ENCODE measurements at regions not wholly inside any gene's neighbourhood (a gene's known extent, or its start where the extent isn't known, plus 50 kb on each side); places are given as distances from the start of the nearest gene placed in this dataset.

DNA sequence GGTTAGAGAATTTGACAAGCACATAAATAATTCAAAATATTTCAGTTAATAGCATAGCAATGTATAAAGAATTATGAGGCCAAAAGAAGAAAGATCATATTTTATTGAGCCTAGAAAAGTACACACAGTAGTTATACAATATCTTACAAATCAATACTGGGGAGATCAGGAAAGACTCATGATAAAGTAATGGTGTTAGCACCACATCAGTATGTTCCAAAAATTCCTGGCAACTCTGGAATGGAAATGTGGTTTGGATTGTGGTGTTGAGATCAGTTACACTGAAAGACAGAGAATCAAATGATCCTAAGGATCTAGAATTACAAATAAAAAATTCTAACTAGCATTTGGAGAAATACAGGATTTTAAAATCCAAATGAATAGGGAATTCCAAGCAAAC lies 420.5 kb upstream of the CNTNAP2 start:
- Histone ChIP-seq H3K4me1 (ENCODE audit: control insufficient read depth, insufficient read depth, low read length) (no peaks in the 10 kb centered on the region), H3K36me3 (ENCODE audit: control insufficient read depth, insufficient read depth, low read length) (no peaks in the 10 kb centered on the region), H3K9me3 (ENCODE audit: control insufficient read depth, insufficient read depth, low read length) (peaks cover 4% of the 10 kb centered on the region), H3K4me3 (ENCODE audit: low read length) (no peak overlapping the region), H3K27me3 (ENCODE audit: control insufficient read depth, insufficient read depth, low read length) (no peaks in the 10 kb centered on the region), H3K27ac (ENCODE audit: low read length) (no peak overlapping the region)
- DNase-seq (no peak), ATAC-seq (no peak)
- H3K4me3 Mint-ChIP-seq, result no peak overlapping the region
- H3K4me1 Mint-ChIP-seq, result no peaks in the 10 kb centered on the region
- peaks cover 8% of the 10 kb centered on the region for H3K36me3 Mint-ChIP-seq
- H3K9me3 Mint-ChIP-seq, result peaks cover 5 to 25% of the 10 kb centered on the region in 2 donors
- no peak overlapping the region for H3K27ac Mint-ChIP-seq
- no peaks in the 10 kb centered on the region for H3K27me3 Mint-ChIP-seq (ENCODE audit: low read depth in 2 of 2)
- intact Hi-C loops (cut with micrococcal nuclease), result no loop called here
- TF ChIP-seq, protein P1, sequence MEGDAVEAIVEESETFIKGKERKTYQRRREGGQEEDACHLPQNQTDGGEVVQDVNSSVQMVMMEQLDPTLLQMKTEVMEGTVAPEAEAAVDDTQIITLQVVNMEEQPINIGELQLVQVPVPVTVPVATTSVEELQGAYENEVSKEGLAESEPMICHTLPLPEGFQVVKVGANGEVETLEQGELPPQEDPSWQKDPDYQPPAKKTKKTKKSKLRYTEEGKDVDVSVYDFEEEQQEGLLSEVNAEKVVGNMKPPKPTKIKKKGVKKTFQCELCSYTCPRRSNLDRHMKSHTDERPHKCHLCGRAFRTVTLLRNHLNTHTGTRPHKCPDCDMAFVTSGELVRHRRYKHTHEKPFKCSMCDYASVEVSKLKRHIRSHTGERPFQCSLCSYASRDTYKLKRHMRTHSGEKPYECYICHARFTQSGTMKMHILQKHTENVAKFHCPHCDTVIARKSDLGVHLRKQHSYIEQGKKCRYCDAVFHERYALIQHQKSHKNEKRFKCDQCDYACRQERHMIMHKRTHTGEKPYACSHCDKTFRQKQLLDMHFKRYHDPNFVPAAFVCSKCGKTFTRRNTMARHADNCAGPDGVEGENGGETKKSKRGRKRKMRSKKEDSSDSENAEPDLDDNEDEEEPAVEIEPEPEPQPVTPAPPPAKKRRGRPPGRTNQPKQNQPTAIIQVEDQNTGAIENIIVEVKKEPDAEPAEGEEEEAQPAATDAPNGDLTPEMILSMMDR (IDR thresholded peaks at IDR 0.05), result no peak

DNA sequence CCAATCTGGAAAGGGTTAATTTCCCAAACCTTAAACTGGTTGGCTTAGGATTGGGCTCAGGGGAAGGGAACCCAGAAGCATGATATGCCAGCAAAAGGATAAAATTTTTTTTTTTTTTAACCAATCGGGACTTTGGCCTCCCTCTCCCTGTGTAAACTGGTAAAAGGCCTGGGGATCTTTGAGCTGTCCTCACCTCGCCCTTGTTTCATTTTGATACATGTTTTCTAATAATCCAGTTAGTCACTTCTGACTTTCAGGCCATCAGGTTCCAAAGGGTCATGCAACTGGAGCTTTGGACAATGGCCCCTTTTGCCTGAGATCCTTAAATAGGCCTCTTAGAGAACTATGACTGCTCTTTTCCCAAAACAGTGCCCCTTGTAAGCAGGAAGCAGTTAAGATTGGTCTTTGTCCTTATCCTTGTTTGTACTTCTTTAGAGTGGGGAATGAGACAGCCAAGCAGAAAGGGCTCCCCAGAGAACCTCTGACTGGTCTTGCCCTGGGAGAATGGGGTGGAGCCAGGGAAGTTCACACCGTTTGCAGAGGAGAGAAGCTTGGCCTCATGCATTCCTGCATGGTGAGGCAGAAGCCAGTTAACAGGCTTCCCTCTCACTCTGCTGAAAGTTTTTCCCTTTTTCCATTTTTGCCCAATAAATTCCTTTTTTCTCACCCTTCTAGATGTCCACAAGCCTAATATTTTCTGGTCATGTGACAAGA lies 424.2 kb upstream of the CNTNAP2 start:
- Mint-ChIP-seq H3K9me3 (peaks cover 8 to 23% of the 10 kb centered on the region in 2 donors), H3K4me1 (no peaks in the 10 kb centered on the region), H3K4me3 (no peak overlapping the region), H3K27me3 (ENCODE audit: low read depth in 2 of 2) (no peaks in the 10 kb centered on the region), H3K36me3 (peaks cover 8% of the 10 kb centered on the region), H3K27ac (no peak overlapping the region)
- intact Hi-C loops (cut with micrococcal nuclease), result no loop called here
- DNase-seq, result no peak
- Histone ChIP-seq H3K27ac (ENCODE audit: low read length) (no peak overlapping the region), H3K36me3 (ENCODE audit: control insufficient read depth, insufficient read depth, low read length) (no peaks in the 10 kb centered on the region), H3K4me3 (ENCODE audit: low read length) (no peak overlapping the region), H3K9me3 (ENCODE audit: control insufficient read depth, insufficient read depth, low read length) (no peaks in the 10 kb centered on the region), H3K4me1 (ENCODE audit: control insufficient read depth, insufficient read depth, low read length) (no peaks in the 10 kb centered on the region), H3K27me3 (ENCODE audit: control insufficient read depth, insufficient read depth, low read length) (no peaks in the 10 kb centered on the region)
- WGBS (ENCODE audit: insufficient coverage), result 62% methylated on average over 3 of the region's 3 CpGs
- no peak for ATAC-seq
- TF ChIP-seq, protein P1 (IDR thresholded peaks at IDR 0.05), result no peak

DNA sequence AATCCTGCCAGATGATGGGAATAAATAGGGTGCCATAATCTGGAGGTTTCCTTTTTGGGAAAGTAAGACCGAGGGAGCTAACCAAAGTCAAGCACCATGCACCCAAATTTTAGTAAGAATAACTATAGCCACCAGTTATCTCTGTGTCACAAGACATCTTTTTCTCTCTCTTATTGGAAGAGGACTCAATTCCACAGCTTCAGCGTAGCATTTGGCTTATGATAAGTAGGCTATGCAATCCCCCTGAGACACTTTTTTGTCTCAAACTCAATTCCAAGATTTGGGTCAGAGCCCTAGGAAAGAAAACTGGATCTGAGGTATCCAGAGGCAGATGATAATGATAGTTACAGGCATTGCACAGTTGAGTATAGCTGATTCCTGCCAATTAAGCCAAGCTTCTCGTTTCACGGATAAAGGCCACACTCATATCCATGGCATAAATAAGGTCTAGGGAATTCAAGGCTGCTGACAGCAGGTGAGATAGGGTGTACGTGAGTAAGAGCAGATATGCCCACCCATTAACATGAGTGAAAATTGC lies 425.2 kb upstream of the CNTNAP2 start:
- Mint-ChIP-seq H3K4me1 (no peaks in the 10 kb centered on the region), H3K36me3 (peaks cover 11% of the 10 kb centered on the region), H3K9me3 (peaks cover 10 to 23% of the 10 kb centered on the region in 2 donors), H3K4me3 (no peak overlapping the region), H3K27ac (no peak overlapping the region), H3K27me3 (ENCODE audit: low read depth in 2 of 2) (no peaks in the 10 kb centered on the region)
- TF ChIP-seq, protein P1 (IDR thresholded peaks at IDR 0.05), result no peak
- DNase-seq (no peak), ATAC-seq (no peak)
- Histone ChIP-seq H3K27ac (ENCODE audit: low read length) (no peak overlapping the region), H3K9me3 (ENCODE audit: control insufficient read depth, insufficient read depth, low read length) (no peaks in the 10 kb centered on the region), H3K4me3 (ENCODE audit: low read length) (no peak overlapping the region), H3K36me3 (ENCODE audit: control insufficient read depth, insufficient read depth, low read length) (no peaks in the 10 kb centered on the region), H3K4me1 (ENCODE audit: control insufficient read depth, insufficient read depth, low read length) (no peaks in the 10 kb centered on the region), H3K27me3 (ENCODE audit: control insufficient read depth, insufficient read depth, low read length) (no peaks in the 10 kb centered on the region)
- intact Hi-C loops (cut with micrococcal nuclease), result no loop called here
- 87% methylated on average over 3 of the region's 5 CpGs for WGBS (ENCODE audit: insufficient coverage)

- Histone ChIP-seq H3K4me1 (ENCODE audit: control insufficient read depth, insufficient read depth, low read length) (no peaks in the 10 kb centered on the region), H3K36me3 (ENCODE audit: control insufficient read depth, insufficient read depth, low read length) (no peaks in the 10 kb centered on the region), H3K27ac (ENCODE audit: low read length) (no peak overlapping the region), H3K4me3 (ENCODE audit: low read length) (no peak overlapping the region), H3K27me3 (ENCODE audit: control insufficient read depth, insufficient read depth, low read length) (no peaks in the 10 kb centered on the region), H3K9me3 (ENCODE audit: control insufficient read depth, insufficient read depth, low read length) (no peaks in the 10 kb centered on the region)
- Mint-ChIP-seq H3K4me1 (no peaks in the 10 kb centered on the region), H3K27ac (no peak overlapping the region), H3K4me3 (no peak overlapping the region), H3K36me3 (peaks cover 18% of the 10 kb centered on the region), H3K9me3 (peaks cover 18 to 19% of the 10 kb centered on the region in 2 donors), H3K27me3 (ENCODE audit: low read depth in 2 of 2) (no peaks in the 10 kb centered on the region)
- 84% methylated on average over 2 of the region's 3 CpGs for WGBS (ENCODE audit: insufficient coverage)
- TF ChIP-seq, protein P1 (IDR thresholded peaks at IDR 0.05), result no peak
- intact Hi-C loops (cut with micrococcal nuclease), result no loop called here
- ATAC-seq (no peak), DNase-seq (no peak)
Measured at GRCh38 chr7:145681646-145682045, 435.0 kb upstream of the CNTNAP2 start.
